Breast epithelium (tissue), 3 donors: ENCODE measurements at regions not wholly inside any gene's neighbourhood (a gene's known extent, or its start where the extent isn't known, plus 50 kb on each side); places are given as distances from the start of the nearest gene placed in this dataset.

ENCODE experiments used
- POLR2A ChIP-seq: fragments of 450-650 bp; IDR thresholded peaks from one replicate; pipeline ENCODE4 v1.6.1; 2016; ENCODE audit warnings: antibody characterized with exemption, mild to moderate bottlenecking, moderate library complexity
- POLR2AphosphoS5 ChIP-seq, 3 donors: sonication (generic); formaldehyde crosslinking; IDR thresholded peaks; one replicate each; pipeline ENCODE4 v1.6.1; 2017; ENCODE audit warnings: antibody characterized with exemption in 3 of 3
- TF ChIP-seq, protein P1 (sequence below), 3 donors: fragments of 450-650 bp; IDR thresholded peaks; one replicate each; pipeline ENCODE4 v1.5.1; 2016 to 2017; ENCODE audit warnings: antibody characterized with exemption in 3 of 3, mild to moderate bottlenecking in 3 of 3, moderate library complexity in 3 of 3

DNA sequence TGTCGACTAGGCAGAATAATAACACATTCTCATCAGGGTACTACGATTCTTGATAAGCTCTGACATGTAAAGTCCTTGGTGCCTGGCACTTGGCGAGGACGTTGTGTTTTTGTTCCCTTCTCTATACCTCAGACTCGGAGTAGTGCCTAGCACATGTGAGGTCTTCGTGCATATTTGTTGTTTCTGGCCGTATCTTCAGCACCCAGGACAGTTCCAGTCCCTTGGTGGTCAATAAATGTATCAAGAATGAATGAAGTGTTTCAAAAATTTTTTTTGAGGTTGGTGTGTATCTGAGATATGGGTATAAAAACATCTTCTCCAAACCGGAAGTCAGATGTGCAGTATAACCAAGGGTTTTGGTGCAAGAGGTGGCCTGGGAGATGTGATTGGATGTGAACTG lies 198.2 kb downstream of the AACS start:
- TF ChIP-seq, protein P1, sequence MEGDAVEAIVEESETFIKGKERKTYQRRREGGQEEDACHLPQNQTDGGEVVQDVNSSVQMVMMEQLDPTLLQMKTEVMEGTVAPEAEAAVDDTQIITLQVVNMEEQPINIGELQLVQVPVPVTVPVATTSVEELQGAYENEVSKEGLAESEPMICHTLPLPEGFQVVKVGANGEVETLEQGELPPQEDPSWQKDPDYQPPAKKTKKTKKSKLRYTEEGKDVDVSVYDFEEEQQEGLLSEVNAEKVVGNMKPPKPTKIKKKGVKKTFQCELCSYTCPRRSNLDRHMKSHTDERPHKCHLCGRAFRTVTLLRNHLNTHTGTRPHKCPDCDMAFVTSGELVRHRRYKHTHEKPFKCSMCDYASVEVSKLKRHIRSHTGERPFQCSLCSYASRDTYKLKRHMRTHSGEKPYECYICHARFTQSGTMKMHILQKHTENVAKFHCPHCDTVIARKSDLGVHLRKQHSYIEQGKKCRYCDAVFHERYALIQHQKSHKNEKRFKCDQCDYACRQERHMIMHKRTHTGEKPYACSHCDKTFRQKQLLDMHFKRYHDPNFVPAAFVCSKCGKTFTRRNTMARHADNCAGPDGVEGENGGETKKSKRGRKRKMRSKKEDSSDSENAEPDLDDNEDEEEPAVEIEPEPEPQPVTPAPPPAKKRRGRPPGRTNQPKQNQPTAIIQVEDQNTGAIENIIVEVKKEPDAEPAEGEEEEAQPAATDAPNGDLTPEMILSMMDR (IDR thresholded peaks at IDR 0.05): no peak
- no peak for TF ChIP-seq POLR2A
- TF ChIP-seq POLR2AphosphoS5 (IDR thresholded peaks at IDR 0.05): no peak
